GM12878 (cell line): ENCODE measurements at regions not wholly inside any gene's neighbourhood (a gene's known extent, or its start where the extent isn't known, plus 50 kb on each side); places are given as distances from the start of the nearest gene placed in this dataset.

Source experiments
- ATAC-seq: fragments of 200-7000 bp; cut with Tn5 transposase; 3 replicates; pipeline ENCODE4 v1.9.1; 2020; ENCODE audit warnings: mild to moderate bottlenecking, moderate library complexity
- BruUV-seq: library from RNA; stranded (reverse); fragments of 400-500 nt; replicated peaks from 2 replicates; lab custom pipeline; 2021; lab: Mats Ljungman, UMichigan
- CTCF ChIA-PET: fragments of 300-600 bp; sonication (Branson Sonifier 250); formaldehyde crosslinking; extraction: SDS; loops from one replicate; lab custom pipeline; 2021; ENCODE audit warnings: inconsistent platforms; lab: Yijun Ruan, JAX
- POLR2A ChIA-PET: fragments of 350-600 bp; formaldehyde crosslinking; extraction: SDS; loops from one replicate; lab custom pipeline; 2021; ENCODE audit warnings: inconsistent platforms; lab: Charles Lee
- RAD21 ChIA-PET: fragments of 300-600 bp; sonication (Branson Sonifier 250); formaldehyde crosslinking; loops from one replicate; lab custom pipeline; 2023; ENCODE audit warnings: antibody characterized with exemption; ENCODE audit not compliant: unreplicated experiment; lab: Charles Lee
- SMC1A ChIA-PET: fragments of 300-600 bp; sonication (Branson Sonifier 250); formaldehyde crosslinking; loops from one replicate; lab custom pipeline; 2023; ENCODE audit not compliant: unreplicated experiment, uncharacterized antibody; lab: Charles Lee
- DNase-seq: peaks from one replicate; pipeline ENCODE4 v3.0.0-alpha.2; 2011; ENCODE audit warnings: low read depth, low spot score
- FAIRE-seq: peaks from 3 replicates; lab custom pipeline; 2011; peaks lifted over from hg19 to GRCh38; lab: Jason Lieb, UNC
- H2AFZ ChIP-seq: 2 replicates; pipeline ENCODE4 v1.6.0; 2011; ENCODE audit warnings: low read depth, low read length, control low read depth; ENCODE audit not compliant: control insufficient read depth
- H3K27ac ChIP-seq: 2 replicates; pipeline ENCODE4 v1.5.1; 2011; ENCODE audit warnings: control low read depth; ENCODE audit not compliant: control insufficient read depth, insufficient read depth
- H3K27me3 ChIP-seq, 2 experiments: replicated peaks in 1 of 2; 2 replicates each; pipeline versions ENCODE4 v1.6.0 to v1.6.1; 2011; ENCODE audit warnings: low read length in 1 of 2; ENCODE audit not compliant: control insufficient read depth in 2 of 2, insufficient read depth in 2 of 2
- H3K36me3 ChIP-seq, 2 experiments: 2 replicates each; pipeline ENCODE4 v1.5.1; 2011; ENCODE audit warnings: low read length in 1 of 2; ENCODE audit not compliant: control insufficient read depth in 2 of 2, insufficient read depth in 2 of 2
- H3K4me1 ChIP-seq: 2 replicates; pipeline ENCODE4 v1.6.1; 2011; ENCODE audit warnings: mild to moderate bottlenecking, low read length, moderate library complexity, mixed read lengths; ENCODE audit not compliant: control insufficient read depth, insufficient read depth
- H3K4me2 ChIP-seq: 2 replicates; pipeline ENCODE4 v1.6.0; 2011; ENCODE audit warnings: control low read depth; ENCODE audit not compliant: control insufficient read depth, insufficient read depth
- H3K4me3 ChIP-seq: fragments of 200-600 bp; sonication (generic); 2 replicates; pipeline ENCODE4 v1.5.1; 2016
- H3K79me2 ChIP-seq: 2 replicates; pipeline ENCODE4 v1.6.0; 2011; ENCODE audit warnings: low read length; ENCODE audit not compliant: control insufficient read depth, insufficient read depth
- H3K9ac ChIP-seq: 2 replicates; pipeline ENCODE4 v1.8.0; 2011; ENCODE audit warnings: low read length, control low read depth, mixed read lengths; ENCODE audit not compliant: control insufficient read depth, insufficient read depth
- H3K9me3 ChIP-seq: replicated peaks from 3 replicates; pipeline ENCODE4 v1.5.1; 2011; ENCODE audit warnings: mild to moderate bottlenecking, low read length; ENCODE audit not compliant: control insufficient read depth, insufficient read depth
- H4K20me1 ChIP-seq: 2 replicates; pipeline ENCODE4 v1.6.0; 2011; ENCODE audit not compliant: control insufficient read depth, insufficient read depth
- CBX3 ChIP-seq: fragments of 200-600 bp; sonication (generic); IDR thresholded peaks from 2 replicates; pipeline ENCODE4 v1.6.1; 2016; ENCODE audit warnings: low read depth, borderline replicate concordance
- CHD1 ChIP-seq: IDR thresholded peaks from 2 replicates; pipeline ENCODE4 v1.6.1; 2012; ENCODE audit warnings: low read depth, low read length, improper control_type of control experiment
- CREB1 ChIP-seq: IDR thresholded peaks from 2 replicates; pipeline ENCODE4 v1.6.1; 2012; ENCODE audit warnings: low read depth, mild to moderate bottlenecking, inconsistent platforms
- DPF2 ChIP-seq: fragments of 450-650 bp; IDR thresholded peaks from 2 replicates; pipeline ENCODE4 v1.6.1; 2017; ENCODE audit warnings: mild to moderate bottlenecking
- EZH2 ChIP-seq: IDR thresholded peaks from 2 replicates; pipeline ENCODE4 v1.6.1; 2012; ENCODE audit warnings: low read depth, mild to moderate bottlenecking, control low read depth, inconsistent platforms, low read length, borderline replicate concordance; ENCODE audit not compliant: control insufficient read depth
- KDM1A ChIP-seq: fragments of 200-600 bp; sonication (generic); IDR thresholded peaks from 2 replicates; pipeline ENCODE4 v1.6.1; 2016; ENCODE audit warnings: borderline replicate concordance
- MTA3 ChIP-seq: IDR thresholded peaks from 2 replicates; pipeline ENCODE4 v1.6.1; 2012; ENCODE audit warnings: low read length, inconsistent platforms, borderline replicate concordance
- RCOR1 ChIP-seq: conservative IDR thresholded peaks from 2 replicates; pipeline ENCODE4 v1.6.1; 2012; ENCODE audit warnings: low read depth, low read length, improper control_type of control experiment
- SMAD5 ChIP-seq: IDR thresholded peaks from 2 replicates; pipeline ENCODE4 v1.6.1; 2016; ENCODE audit warnings: antibody characterized with exemption, low read depth
- SMARCA5 ChIP-seq: fragments of 450-650 bp; IDR thresholded peaks from 2 replicates; pipeline ENCODE4 v1.6.1; 2017; ENCODE audit warnings: mild to moderate bottlenecking
- STAT1 ChIP-seq: fragments of 450-650 bp; conservative IDR thresholded peaks from 2 replicates; pipeline ENCODE4 v1.6.1; 2014; ENCODE audit warnings: antibody characterized with exemption, mild to moderate bottlenecking
- SUPT20H ChIP-seq: IDR thresholded peaks from 2 replicates; pipeline ENCODE4 v1.6.1; 2011; ENCODE audit warnings: low read depth, mild to moderate bottlenecking, low read length, moderate library complexity, borderline replicate concordance; ENCODE audit not compliant: control insufficient read depth
- YBX1 ChIP-seq: fragments of 450-650 bp; IDR thresholded peaks from 2 replicates; pipeline ENCODE4 v1.6.1; 2016; ENCODE audit warnings: antibody characterized with exemption
- ZNF24 ChIP-seq: fragments of 450-650 bp; IDR thresholded peaks from 2 replicates; pipeline ENCODE4 v1.6.1; 2017; ENCODE audit warnings: antibody characterized with exemption, mild to moderate bottlenecking
- ZNF274 ChIP-seq: IDR thresholded peaks from one replicate; pipeline ENCODE4 v1.8.0; 2011; ENCODE audit not compliant: insufficient read length, insufficient read depth
- ZNF384 ChIP-seq: IDR thresholded peaks from 2 replicates; pipeline ENCODE4 v1.6.1; 2012; ENCODE audit warnings: low read depth, mild to moderate bottlenecking, low read length, improper control_type of control experiment, borderline replicate concordance
- ZZZ3 ChIP-seq: IDR thresholded peaks from 2 replicates; pipeline ENCODE4 v1.6.1; 2011; ENCODE audit warnings: low read depth; ENCODE audit not compliant: control insufficient read depth, insufficient read length
- WGBS: methylation state at CpG from one replicate; pipeline ENCODE4 v1.1.6; 2016; ENCODE audit warnings: low lambda C conversion rate; ENCODE audit not compliant: insufficient replicate concordance, insufficient coverage; ENCODE audit errors: missing lambda C conversion rate; 5-methylcytosine and 5-hydroxymethylcytosine counted together
- in situ Hi-C: fragments of 300-500 bp; cut with MboI; formaldehyde crosslinking; loops from 9 replicates; pipeline ENCODE4 v1.14.3; 2018; ENCODE audit warnings: mixed read lengths
- intact Hi-C: fragments of 100-400 bp; cut with micrococcal nuclease; formaldehyde crosslinking; loops from one replicate; pipeline ENCODE4 v1.14.2; 2022; ENCODE audit not compliant: unreplicated experiment
- TF ChIP-seq, protein P1 (sequence below): IDR thresholded peaks from 2 replicates; pipeline ENCODE4 v1.6.1; 2012; ENCODE audit warnings: low read depth, low read length, improper control_type of control experiment

DNA sequence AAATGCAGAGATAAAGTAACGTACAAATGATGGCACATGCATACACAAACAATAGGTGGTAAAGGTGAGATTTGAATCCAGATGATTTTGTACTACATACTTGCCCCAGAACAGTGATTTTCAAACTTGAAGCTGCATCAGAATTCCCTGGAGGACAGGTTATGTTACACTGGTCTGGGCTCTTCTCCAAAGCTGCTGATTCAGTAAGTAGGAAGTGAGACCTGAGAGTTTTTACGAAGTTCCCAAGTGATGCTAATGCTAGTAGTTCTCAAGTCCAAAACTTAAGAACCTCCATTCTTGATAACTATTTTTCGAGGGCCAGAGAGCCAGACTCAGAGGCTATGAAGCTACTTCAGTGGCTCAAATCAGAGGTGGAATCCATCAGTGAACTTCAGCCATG, 159.0 kb upstream of the POM121L12 start:
- Histone ChIP-seq H3K4me2 (no peak overlapping the region), H3K36me3 (no peaks in the 10 kb centered on the region), H4K20me1 (no peaks in the 10 kb centered on the region), H3K4me1 (no peaks in the 10 kb centered on the region), H3K27me3 (no peaks in the 10 kb centered on the region), H3K9me3 (no peaks in the 10 kb centered on the region), H3K9ac (no peak overlapping the region), H3K79me2 (no peaks in the 10 kb centered on the region), H2AFZ (no peak overlapping the region), H3K4me3 (no peak overlapping the region), H3K27ac (no peak overlapping the region)
- RAD21 ChIA-PET = no interaction called here
- in situ Hi-C loops (no loop called here), intact Hi-C loops (no loop called here)
- 0% methylated on average over 3 of the region's 3 CpGs for WGBS
- ATAC-seq (no peak), FAIRE-seq (no peak), DNase-seq (no peak)
- SMC1A ChIA-PET = no interaction called here
- POLR2A ChIA-PET = no interaction called here
- CTCF ChIA-PET = no interaction called here
- no TSS peak for BruUV-seq
- no peak for TF ChIP-seq DPF2
- TF ChIP-seq, protein P1, sequence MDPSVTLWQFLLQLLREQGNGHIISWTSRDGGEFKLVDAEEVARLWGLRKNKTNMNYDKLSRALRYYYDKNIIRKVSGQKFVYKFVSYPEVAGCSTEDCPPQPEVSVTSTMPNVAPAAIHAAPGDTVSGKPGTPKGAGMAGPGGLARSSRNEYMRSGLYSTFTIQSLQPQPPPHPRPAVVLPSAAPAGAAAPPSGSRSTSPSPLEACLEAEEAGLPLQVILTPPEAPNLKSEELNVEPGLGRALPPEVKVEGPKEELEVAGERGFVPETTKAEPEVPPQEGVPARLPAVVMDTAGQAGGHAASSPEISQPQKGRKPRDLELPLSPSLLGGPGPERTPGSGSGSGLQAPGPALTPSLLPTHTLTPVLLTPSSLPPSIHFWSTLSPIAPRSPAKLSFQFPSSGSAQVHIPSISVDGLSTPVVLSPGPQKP = no peak
- TF ChIP-seq EZH2 = no peak
- TF ChIP-seq ZZZ3 = no peak
- TF ChIP-seq CREB1 = no peak
- no peak for TF ChIP-seq MTA3
- TF ChIP-seq CHD1 = no peak
- no peak for TF ChIP-seq RCOR1
- no peak for TF ChIP-seq SUPT20H
- TF ChIP-seq ZNF274 = no peak
- no peak for TF ChIP-seq ZNF384
- TF ChIP-seq KDM1A = no peak
- TF ChIP-seq YBX1 = no peak
- TF ChIP-seq ZNF24 = no peak
- TF ChIP-seq SMARCA5 = no peak
- TF ChIP-seq STAT1 = no peak
- TF ChIP-seq CBX3 = no peak
- no peak for TF ChIP-seq SMAD5
- TF ChIP-seq, all 136 proteins: peak for 0
